ENCODE measurements at regions not wholly inside any gene's neighbourhood (a gene's known extent, or its start where the extent isn't known, plus 50 kb on each side); places are given as distances from the start of the nearest gene placed in this dataset.

- TF ChIP-seq CTCF (IDR thresholded peaks at IDR 0.05) (no peak), POLR2A (IDR thresholded peaks at IDR 0.05) (no peak)
These were observed 547.0 kb upstream of the POU3F4 start for GRCh38 chrX:82961129-82961528.

All from uterus (tissue), 2 donors.